ENCODE measurements at regions not wholly inside any gene's neighbourhood (a gene's known extent, or its start where the extent isn't known, plus 50 kb on each side); places are given as distances from the start of the nearest gene placed in this dataset.

GRCh38 chr12:66048835-66049537, 81.6 kb downstream of the LLPH start (continued):
- TF ChIP-seq ZNF318 (CRISPR knock-in tag; IDR thresholded peaks at IDR 0.05) (no peak), CERS6 (CRISPR knock-in tag; IDR thresholded peaks at IDR 0.05) (no peak), FOXP1 (IDR thresholded peaks at IDR 0.05) (peak; percentile 98), FOXP1 (CRISPR knock-in tag; IDR thresholded peaks at IDR 0.05) (peak; percentile 99), SKIL (CRISPR knock-in tag; IDR thresholded peaks at IDR 0.05; ENCODE audit: borderline replicate concordance) (0 out of 2 replicates have a peak, but pooled peaks have one; percentile 46), ZNF17 (CRISPR knock-in tag; IDR thresholded peaks at IDR 0.05) (no peak), CBFB (CRISPR knock-in tag; IDR thresholded peaks at IDR 0.05) (peak; percentile 47; the same call in 1 of the 2 replicates), ARHGAP35 (CRISPR knock-in tag; IDR thresholded peaks at IDR 0.05; ENCODE audit: borderline replicate concordance) (no peak), EHMT2 (IDR thresholded peaks at IDR 0.05; ENCODE audit: borderline replicate concordance, low read depth, low read length) (peak; percentile 69; the same call in 1 of the 2 replicates), RFX3 (CRISPR knock-in tag; IDR thresholded peaks at IDR 0.05) (no peak), EEA1 (CRISPR knock-in tag; IDR thresholded peaks at IDR 0.05; ENCODE audit: borderline replicate concordance) (no peak), NFATC3 (CRISPR knock-in tag; IDR thresholded peaks at IDR 0.05) (no peak), PBX3 (CRISPR knock-in tag; IDR thresholded peaks at IDR 0.05; ENCODE audit: borderline replicate concordance) (no peak), KDM2A (CRISPR knock-in tag; IDR thresholded peaks at IDR 0.05; ENCODE audit: borderline replicate concordance, low read depth) (no peak), SMARCC2 (IDR thresholded peaks at IDR 0.05) (no peak), CBX2 (IDR thresholded peaks at IDR 0.05; ENCODE audit: low read depth, low read length) (no peak), CBX2 (CRISPR knock-in tag; IDR thresholded peaks at IDR 0.05; ENCODE audit: low read depth) (no peak)

Data from HepG2 (cell line).